Caco-2 (cell line): ENCODE measurements at regions not wholly inside any gene's neighbourhood (a gene's known extent, or its start where the extent isn't known, plus 50 kb on each side); places are given as distances from the start of the nearest gene placed in this dataset.

Source experiments
- BruUV-seq: library from RNA; stranded (reverse); fragments of 400-500 nt; replicated peaks from 2 replicates; lab custom pipeline; 2021; lab: Mats Ljungman, UMichigan
- CTCF ChIA-PET: fragments of 300-600 bp; sonication (Branson Sonifier 250); formaldehyde crosslinking; loops from one replicate; lab custom pipeline; 2022; ENCODE audit warnings: antibody characterized with exemption; lab: Charles Lee
- POLR2A ChIA-PET: fragments of 300-600 bp; sonication (Branson Sonifier 250); formaldehyde crosslinking; loops from one replicate; lab custom pipeline; 2022; ENCODE audit warnings: antibody characterized with exemption; lab: Charles Lee
- DNase-seq, 2 experiments: peaks; one replicate each; pipeline versions ENCODE4 v3.0.0 to v3.0.0-alpha.2; 2020 to 2022
- H3K27me3 ChIP-seq: replicated peaks from 2 replicates; pipeline ENCODE4 v1.6.0; 2011; ENCODE audit warnings: low read length; ENCODE audit not compliant: control insufficient read depth, insufficient read depth
- H3K36me3 ChIP-seq: 2 replicates; pipeline ENCODE4 v1.5.1; 2011; ENCODE audit warnings: low read length; ENCODE audit not compliant: control insufficient read depth, insufficient read depth
- H3K4me1 ChIP-seq: fragments of 250-450 bp; sonication (Bioruptor Pico); 2 replicates; pipeline ENCODE4 v1.5.1; 2020; ENCODE audit warnings: mild to moderate bottlenecking
- H3K4me3 ChIP-seq: 2 replicates; pipeline ENCODE4 v1.5.1; 2011; ENCODE audit warnings: low read depth, mild to moderate bottlenecking, control low read depth, low read length
- H3K9me3 ChIP-seq: fragments of 250-450 bp; sonication (Bioruptor Pico); 2 replicates; pipeline ENCODE4 v1.5.1; 2020; ENCODE audit warnings: mild to moderate bottlenecking, moderate library complexity
- H3K27ac Mint-ChIP-seq: one replicate; pipeline ENCODE4 v1.8.0; 2022; ENCODE audit warnings: mixed read lengths; ENCODE audit not compliant: unreplicated experiment
- H3K27me3 Mint-ChIP-seq: one replicate; pipeline ENCODE4 v1.8.0; 2022; ENCODE audit warnings: mixed read lengths; ENCODE audit not compliant: insufficient read depth, unreplicated experiment
- H3K36me3 Mint-ChIP-seq: one replicate; pipeline ENCODE4 v1.8.0; 2022; ENCODE audit warnings: mild to moderate bottlenecking, mixed read lengths; ENCODE audit not compliant: insufficient read depth, unreplicated experiment
- H3K4me1 Mint-ChIP-seq: one replicate; pipeline ENCODE4 v1.8.0; 2022; ENCODE audit warnings: low read depth, mixed read lengths; ENCODE audit not compliant: unreplicated experiment
- H3K4me3 Mint-ChIP-seq: one replicate; pipeline ENCODE4 v1.8.0; 2022; ENCODE audit warnings: mild to moderate bottlenecking, moderate library complexity, mixed read lengths; ENCODE audit not compliant: unreplicated experiment
- H3K9me3 Mint-ChIP-seq: one replicate; pipeline ENCODE4 v1.8.0; 2022; ENCODE audit warnings: mixed read lengths; ENCODE audit not compliant: unreplicated experiment
- intact Hi-C: fragments of 100-400 bp; cut with micrococcal nuclease; formaldehyde crosslinking; loops from one replicate; pipeline ENCODE4 v1.10.0; 2022; ENCODE audit not compliant: unreplicated experiment
- TF ChIP-seq, protein P1 (sequence below), 2 experiments: fragments of 200-600 bp in 1 of 2; IDR thresholded peaks; 1 replicate in 1 of 2; 2 replicates in 1 of 2; pipeline versions ENCODE4 v1.5.1 to v1.8.0; 2011 to 2022; ENCODE audit warnings: antibody characterized with exemption in 1 of 2, control low read depth in 1 of 2, inconsistent platforms in 1 of 2, low read depth in 1 of 2, low read length in 1 of 2, mild to moderate bottlenecking in 1 of 2, moderate library complexity in 1 of 2; ENCODE audit not compliant: insufficient read depth in 1 of 2, severe bottlenecking in 1 of 2, unreplicated experiment in 1 of 2

DNA sequence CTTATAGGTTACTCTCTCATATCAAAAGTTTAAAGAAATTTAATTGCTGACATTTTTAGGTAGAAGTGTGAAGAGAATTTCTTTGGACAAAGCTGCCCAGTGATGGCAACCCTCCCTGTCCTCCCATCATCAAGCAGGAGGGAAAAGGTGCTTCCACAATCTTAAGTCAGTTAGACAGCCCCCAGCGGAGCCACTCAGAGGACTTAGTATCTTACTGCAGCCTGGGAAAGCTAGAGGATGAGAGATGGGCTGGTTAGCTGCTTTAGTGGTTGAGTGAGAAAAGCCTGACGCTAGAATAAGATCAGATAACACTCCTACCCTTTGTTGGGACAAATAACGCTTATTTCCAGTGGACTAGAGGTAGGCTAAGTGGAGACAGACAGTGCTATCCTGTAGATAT is 227.1 kb downstream of the RFPL4B start:
- Histone ChIP-seq H3K27me3 (no peaks in the 10 kb centered on the region), H3K36me3 (no peaks in the 10 kb centered on the region), H3K4me1 (no peaks in the 10 kb centered on the region), H3K4me3 (no peak overlapping the region), H3K9me3 (no peaks in the 10 kb centered on the region)
- Mint-ChIP-seq H3K4me3 (no peak overlapping the region), H3K27me3 (peaks cover 3% of the 10 kb centered on the region), H3K36me3 (no peaks in the 10 kb centered on the region), H3K4me1 (no peaks in the 10 kb centered on the region), H3K27ac (no peak overlapping the region), H3K9me3 (no peaks in the 10 kb centered on the region)
- CTCF ChIA-PET: no interaction called here
- TF ChIP-seq, protein P1, sequence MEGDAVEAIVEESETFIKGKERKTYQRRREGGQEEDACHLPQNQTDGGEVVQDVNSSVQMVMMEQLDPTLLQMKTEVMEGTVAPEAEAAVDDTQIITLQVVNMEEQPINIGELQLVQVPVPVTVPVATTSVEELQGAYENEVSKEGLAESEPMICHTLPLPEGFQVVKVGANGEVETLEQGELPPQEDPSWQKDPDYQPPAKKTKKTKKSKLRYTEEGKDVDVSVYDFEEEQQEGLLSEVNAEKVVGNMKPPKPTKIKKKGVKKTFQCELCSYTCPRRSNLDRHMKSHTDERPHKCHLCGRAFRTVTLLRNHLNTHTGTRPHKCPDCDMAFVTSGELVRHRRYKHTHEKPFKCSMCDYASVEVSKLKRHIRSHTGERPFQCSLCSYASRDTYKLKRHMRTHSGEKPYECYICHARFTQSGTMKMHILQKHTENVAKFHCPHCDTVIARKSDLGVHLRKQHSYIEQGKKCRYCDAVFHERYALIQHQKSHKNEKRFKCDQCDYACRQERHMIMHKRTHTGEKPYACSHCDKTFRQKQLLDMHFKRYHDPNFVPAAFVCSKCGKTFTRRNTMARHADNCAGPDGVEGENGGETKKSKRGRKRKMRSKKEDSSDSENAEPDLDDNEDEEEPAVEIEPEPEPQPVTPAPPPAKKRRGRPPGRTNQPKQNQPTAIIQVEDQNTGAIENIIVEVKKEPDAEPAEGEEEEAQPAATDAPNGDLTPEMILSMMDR (IDR thresholded peaks at IDR 0.05; ENCODE audit: insufficient read depth in 1 of 2, low read depth in 1 of 2, low read length in 1 of 2, severe bottlenecking in 1 of 2, unreplicated experiment in 1 of 2): no peak
- no peak for DNase-seq
- intact Hi-C loops: no loop called here
- no TSS peak for BruUV-seq
- POLR2A ChIA-PET: no interaction called here

DNA sequence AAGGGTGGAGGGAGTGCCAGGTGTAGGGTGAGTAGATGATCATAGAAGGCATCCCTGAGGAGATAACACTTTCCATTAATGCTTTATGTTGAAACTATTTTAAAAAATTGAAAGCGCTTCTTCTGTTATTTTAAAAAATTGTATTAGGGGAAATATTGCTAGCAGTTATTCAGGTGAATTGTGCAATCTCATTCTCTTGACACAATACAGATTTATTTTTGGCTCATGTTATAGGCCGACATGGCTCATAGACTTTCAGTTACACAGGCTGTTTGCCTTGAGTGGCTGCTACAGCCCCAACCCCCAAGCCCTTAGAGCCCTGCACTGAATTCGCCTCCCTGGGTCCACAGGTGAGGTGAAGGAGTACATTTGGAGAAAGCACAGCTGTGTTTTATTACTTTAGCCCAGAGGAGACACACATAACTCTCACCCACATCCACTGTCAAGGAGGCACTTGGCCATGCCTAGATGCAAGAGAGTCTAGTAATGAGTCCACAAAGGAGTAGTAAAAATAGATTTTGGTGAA is 228.2 kb downstream of the RFPL4B start:
- no peaks in the 10 kb centered on the region for H3K9me3 ChIP-seq
- H3K36me3 Mint-ChIP-seq: no peaks in the 10 kb centered on the region
- H3K4me3 Mint-ChIP-seq: no peak overlapping the region
- H3K4me3 ChIP-seq: no peak overlapping the region
- intact Hi-C loops: no loop called here
- no peaks in the 10 kb centered on the region for H3K9me3 Mint-ChIP-seq
- no peaks in the 10 kb centered on the region for H3K27me3 ChIP-seq
- H3K27ac Mint-ChIP-seq: no peak overlapping the region
- ChIA-PET CTCF (no interaction called here), POLR2A (no interaction called here)
- peaks cover 3% of the 10 kb centered on the region for H3K27me3 Mint-ChIP-seq
- no peak for DNase-seq
- TF ChIP-seq, protein P1 (IDR thresholded peaks at IDR 0.05; ENCODE audit: insufficient read depth in 1 of 2, low read depth in 1 of 2, low read length in 1 of 2, severe bottlenecking in 1 of 2, unreplicated experiment in 1 of 2): no peak
- H3K36me3 ChIP-seq: no peaks in the 10 kb centered on the region
- no TSS peak for BruUV-seq
- H3K4me1 Mint-ChIP-seq: no peaks in the 10 kb centered on the region
- H3K4me1 ChIP-seq: no peaks in the 10 kb centered on the region

DNA sequence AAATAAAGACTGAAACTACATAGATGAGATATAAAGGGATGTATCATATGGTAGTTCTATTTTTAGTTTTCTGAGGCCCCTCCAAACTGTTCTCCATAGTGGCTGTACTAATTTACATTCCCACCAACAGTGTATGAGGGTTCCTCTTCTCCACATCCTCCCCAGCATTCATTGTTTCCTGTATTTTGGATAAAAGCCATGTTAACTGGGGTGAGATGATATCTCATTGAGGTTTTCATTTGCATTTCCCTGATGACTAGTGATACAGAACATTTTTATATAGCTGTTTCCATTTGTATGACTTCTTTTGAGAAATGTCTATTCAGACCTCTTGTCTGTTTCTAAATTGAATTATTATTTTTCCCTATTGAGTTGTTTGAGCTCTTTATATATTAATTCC is 229.3 kb downstream of the RFPL4B start:
- DNase-seq: no peak
- no peaks in the 10 kb centered on the region for H3K9me3 Mint-ChIP-seq
- Histone ChIP-seq H3K9me3 (no peaks in the 10 kb centered on the region), H3K4me1 (no peaks in the 10 kb centered on the region), H3K27me3 (no peaks in the 10 kb centered on the region), H3K4me3 (no peak overlapping the region), H3K36me3 (no peaks in the 10 kb centered on the region)
- H3K27ac Mint-ChIP-seq: no peak overlapping the region
- ChIA-PET POLR2A (no interaction called here), CTCF (no interaction called here)
- no TSS peak for BruUV-seq
- intact Hi-C loops: no loop called here
- no peaks in the 10 kb centered on the region for H3K36me3 Mint-ChIP-seq
- TF ChIP-seq, protein P1 (IDR thresholded peaks at IDR 0.05; ENCODE audit: insufficient read depth in 1 of 2, low read depth in 1 of 2, low read length in 1 of 2, severe bottlenecking in 1 of 2, unreplicated experiment in 1 of 2): no peak
- no peak overlapping the region for H3K4me3 Mint-ChIP-seq
- H3K27me3 Mint-ChIP-seq: peaks cover 3% of the 10 kb centered on the region
- H3K4me1 Mint-ChIP-seq: no peaks in the 10 kb centered on the region
